CD4-positive, CD25-positive, alpha-beta regulatory T cell (primary cell): ENCODE measurements at regions not wholly inside any gene's neighbourhood (a gene's known extent, or its start where the extent isn't known, plus 50 kb on each side); places are given as distances from the start of the nearest gene placed in this dataset.

Experiments
- ATAC-seq, 2 donors: fragments of 150-1000 bp; cut with Tn5 transposase; one replicate each; pipeline ENCODE4 v1.10.0; 2021; ENCODE audit warnings: low read depth in 2 of 2, moderate number of reproducible peaks in 2 of 2, moderate library complexity in 1 of 2
- DNase-seq, 3 donors: peaks; one replicate each; pipeline versions ENCODE4 v3.0.0 to v3.0.0-alpha.2; 2012 to 2022; ENCODE audit warnings: mixed read lengths in 1 of 3
- H3K27ac ChIP-seq: one replicate; pipeline ENCODE4 v1.7.0; 2013; ENCODE audit warnings: mild to moderate bottlenecking, low read length; ENCODE audit not compliant: insufficient read depth, poor library complexity, severe bottlenecking
- H3K27me3 ChIP-seq: one replicate; pipeline ENCODE4 v1.7.0; 2013; ENCODE audit warnings: low read length; ENCODE audit not compliant: control insufficient read depth, insufficient read depth
- H3K36me3 ChIP-seq: one replicate; pipeline ENCODE4 v1.7.0; 2013; ENCODE audit warnings: mild to moderate bottlenecking, low read length, moderate library complexity; ENCODE audit not compliant: control insufficient read depth, insufficient read depth
- H3K4me1 ChIP-seq: 2 replicates; pipeline ENCODE4 v1.7.0; 2013; ENCODE audit warnings: mild to moderate bottlenecking, low read length; ENCODE audit not compliant: insufficient read depth, control insufficient read depth, poor library complexity, severe bottlenecking
- H3K4me3 ChIP-seq: one replicate; pipeline ENCODE4 v1.7.0; 2013; ENCODE audit warnings: low read depth, mild to moderate bottlenecking, low read length, moderate library complexity
- H3K9me3 ChIP-seq, 2 experiments: 1 replicate in 1 of 2; 2 replicates in 1 of 2; pipeline ENCODE4 v1.7.0; 2013; ENCODE audit warnings: low read length in 2 of 2, mild to moderate bottlenecking in 1 of 2, moderate library complexity in 1 of 2; ENCODE audit not compliant: control insufficient read depth in 2 of 2
- H3K27ac Mint-ChIP-seq, 3 donors: one replicate each; pipeline ENCODE4 v1.8.0; 2020 to 2022; ENCODE audit warnings: mild to moderate bottlenecking in 3 of 3, mixed read lengths in 3 of 3, moderate library complexity in 2 of 3
- H3K27me3 Mint-ChIP-seq: one replicate; pipeline ENCODE4 v1.8.0; 2022; ENCODE audit warnings: mild to moderate bottlenecking, mixed read lengths
- H3K36me3 Mint-ChIP-seq: one replicate; pipeline ENCODE4 v1.8.0; 2020; ENCODE audit warnings: mixed read lengths
- H3K4me1 Mint-ChIP-seq, 4 donors: one replicate each; pipeline ENCODE4 v1.8.0; 2020 to 2022; ENCODE audit warnings: mixed read lengths in 4 of 4, mild to moderate bottlenecking in 1 of 4
- H3K4me3 Mint-ChIP-seq, 4 donors: one replicate each; pipeline ENCODE4 v1.8.0; 2020 to 2022; ENCODE audit warnings: mild to moderate bottlenecking in 4 of 4, mixed read lengths in 4 of 4, moderate library complexity in 3 of 4
- H3K9me3 Mint-ChIP-seq, 7 donors: one replicate each; pipeline ENCODE4 v1.8.0; 2020 to 2022; ENCODE audit warnings: mixed read lengths in 7 of 7, mild to moderate bottlenecking in 3 of 7, moderate library complexity in 2 of 7

GRCh38 chr1:234680331-234680904, 70.4 kb upstream of the IRF2BP2 start:
- Histone ChIP-seq H3K4me1 (no peaks in the 10 kb centered on the region), H3K9me3 (no peaks in the 10 kb centered on the region), H3K36me3 (no peaks in the 10 kb centered on the region), H3K27ac (no peak overlapping the region), H3K4me3 (no peak overlapping the region), H3K27me3 (peaks cover 8% of the 10 kb centered on the region)
- H3K36me3 Mint-ChIP-seq, result no peaks in the 10 kb centered on the region
- peaks cover 0 to 12% (median 5%) of the 10 kb centered on the region in 4 donors for H3K4me1 Mint-ChIP-seq
- DNase-seq (no peak), ATAC-seq (no peak)
- no peak overlapping the region for H3K4me3 Mint-ChIP-seq
- H3K27ac Mint-ChIP-seq, result no peak overlapping the region
- H3K27me3 Mint-ChIP-seq, result peaks cover 6% of the 10 kb centered on the region
- peaks cover 0 to 5% (median 0%) of the 10 kb centered on the region in 7 donors for H3K9me3 Mint-ChIP-seq

- no peaks in the 10 kb centered on the region for H3K4me1 ChIP-seq
- Mint-ChIP-seq H3K27ac (peak overlapping the region in 2 of 3 donors; percentile 46 to 64), H3K36me3 (no peaks in the 10 kb centered on the region), H3K9me3 (no peaks in the 10 kb centered on the region), H3K4me1 (peaks cover 0 to 16% (median 5%) of the 10 kb centered on the region in 4 donors), H3K4me3 (peak overlapping the region in 3 of 4 donors; percentile 62 to 86 (median 81)), H3K27me3 (peaks cover 4% of the 10 kb centered on the region)
- H3K4me3 ChIP-seq, result peak overlapping the region; percentile 80
- peak; percentile 57 to 69 for ATAC-seq
- DNase-seq, result peak; percentile 37 to 49 (median 47)
- no peaks in the 10 kb centered on the region for H3K9me3 ChIP-seq
- no peak overlapping the region for H3K27ac ChIP-seq
- peaks cover 7% of the 10 kb centered on the region for H3K27me3 ChIP-seq
- no peaks in the 10 kb centered on the region for H3K36me3 ChIP-seq
These were observed 66.2 kb upstream of the IRF2BP2 start for GRCh38 chr1:234676103-234676594.

- Histone ChIP-seq H3K27ac (no peak overlapping the region), H3K4me3 (peak overlapping the region; percentile 80), H3K27me3 (peaks cover 7% of the 10 kb centered on the region), H3K4me1 (no peaks in the 10 kb centered on the region), H3K36me3 (no peaks in the 10 kb centered on the region), H3K9me3 (no peaks in the 10 kb centered on the region)
- DNase-seq (no peak), ATAC-seq (no peak)
- Mint-ChIP-seq H3K27ac (peak overlapping the region in 1 of 3 donors; percentile 64), H3K4me3 (peak overlapping the region in 1 of 4 donors; percentile 86), H3K27me3 (peaks cover 4% of the 10 kb centered on the region), H3K9me3 (no peaks in the 10 kb centered on the region), H3K36me3 (no peaks in the 10 kb centered on the region), H3K4me1 (peaks cover 0 to 16% (median 5%) of the 10 kb centered on the region in 4 donors)
These were observed 65.6 kb upstream of the IRF2BP2 start for GRCh38 chr1:234675572-234675971.

GRCh38 chr1:234675006-234675405, 65.0 kb upstream of the IRF2BP2 start:
- ATAC-seq, result no peak
- Histone ChIP-seq H3K9me3 (no peaks in the 10 kb centered on the region), H3K36me3 (no peaks in the 10 kb centered on the region), H3K27me3 (peaks cover 7% of the 10 kb centered on the region), H3K4me3 (no peak overlapping the region), H3K27ac (no peak overlapping the region), H3K4me1 (no peaks in the 10 kb centered on the region)
- H3K36me3 Mint-ChIP-seq, result no peaks in the 10 kb centered on the region
- peaks cover 0 to 16% (median 5%) of the 10 kb centered on the region in 4 donors for H3K4me1 Mint-ChIP-seq
- DNase-seq, result no peak
- H3K4me3 Mint-ChIP-seq, result no peak overlapping the region
- H3K9me3 Mint-ChIP-seq, result no peaks in the 10 kb centered on the region
- H3K27me3 Mint-ChIP-seq, result peaks cover 4% of the 10 kb centered on the region
- no peak overlapping the region for H3K27ac Mint-ChIP-seq

- ATAC-seq, result no peak
- H3K27ac ChIP-seq, result no peak overlapping the region
- no peak overlapping the region for H3K4me3 ChIP-seq
- H3K27me3 ChIP-seq, result peaks cover 7% of the 10 kb centered on the region
- no peaks in the 10 kb centered on the region for H3K4me1 ChIP-seq
- Mint-ChIP-seq H3K27me3 (peaks cover 4% of the 10 kb centered on the region), H3K27ac (no peak overlapping the region), H3K36me3 (no peaks in the 10 kb centered on the region), H3K4me1 (peaks cover 0 to 16% (median 5%) of the 10 kb centered on the region in 4 donors), H3K9me3 (no peaks in the 10 kb centered on the region), H3K4me3 (no peak overlapping the region)
- no peaks in the 10 kb centered on the region for H3K9me3 ChIP-seq
- DNase-seq, result no peak
- H3K36me3 ChIP-seq, result no peaks in the 10 kb centered on the region
These were observed 64.3 kb upstream of the IRF2BP2 start for GRCh38 chr1:234674218-234674815.

GRCh38 chr1:234672349-234673135, 62.6 kb upstream of the IRF2BP2 start:
- Mint-ChIP-seq H3K9me3 (no peaks in the 10 kb centered on the region), H3K27me3 (peaks cover 4% of the 10 kb centered on the region), H3K36me3 (no peaks in the 10 kb centered on the region), H3K4me3 (no peak overlapping the region), H3K27ac (no peak overlapping the region), H3K4me1 (peaks cover 0 to 16% (median 5%) of the 10 kb centered on the region in 4 donors)
- Histone ChIP-seq H3K27ac (no peak overlapping the region), H3K9me3 (no peaks in the 10 kb centered on the region), H3K27me3 (peaks cover 1% of the 10 kb centered on the region), H3K4me3 (no peak overlapping the region), H3K36me3 (no peaks in the 10 kb centered on the region), H3K4me1 (no peaks in the 10 kb centered on the region)
- ATAC-seq (no peak), DNase-seq (no peak)

- Histone ChIP-seq H3K36me3 (no peaks in the 10 kb centered on the region), H3K9me3 (no peaks in the 10 kb centered on the region), H3K4me3 (no peak overlapping the region), H3K27ac (no peak overlapping the region), H3K27me3 (no peaks in the 10 kb centered on the region), H3K4me1 (no peaks in the 10 kb centered on the region)
- Mint-ChIP-seq H3K4me3 (no peak overlapping the region), H3K36me3 (no peaks in the 10 kb centered on the region), H3K27ac (no peak overlapping the region), H3K9me3 (no peaks in the 10 kb centered on the region), H3K4me1 (peaks cover 0 to 11% (median 3%) of the 10 kb centered on the region in 4 donors), H3K27me3 (peaks cover 6% of the 10 kb centered on the region)
- ATAC-seq (no peak), DNase-seq (no peak)
These were observed 61.1 kb upstream of the IRF2BP2 start for GRCh38 chr1:234670967-234671626.
